Neural cell (in vitro differentiated cells): ENCODE measurements at regions not wholly inside any gene's neighbourhood (a gene's known extent, or its start where the extent isn't known, plus 50 kb on each side); places are given as distances from the start of the nearest gene placed in this dataset.

Experiments
- H2AFZ ChIP-seq: fragments of 200-600, 300-800 bp; sonication (generic), shearing (Covaris generic); 2 replicates; pipeline ENCODE4 v1.6.0; 2014; ENCODE audit warnings: low read depth, mild to moderate bottlenecking, antibody characterized with exemption, low read length, moderate library complexity
- H3F3A ChIP-seq: fragments of 200-600 bp; shearing (Covaris generic); 2 replicates; pipeline ENCODE4 v1.6.1; 2016; ENCODE audit warnings: mild to moderate bottlenecking, moderate library complexity, mixed read lengths, antibody characterized with exemption, low read length; ENCODE audit not compliant: insufficient read depth, poor library complexity, severe bottlenecking
- H3K27ac ChIP-seq: fragments of 200-600, 300-800 bp; sonication (generic), shearing (Covaris generic); 2 replicates; pipeline ENCODE4 v1.5.1; 2014; ENCODE audit warnings: mild to moderate bottlenecking, low read length, moderate library complexity
- H3K27me3 ChIP-seq: fragments of 300-800, 200-600 bp; sonication (generic), shearing (Covaris generic); 2 replicates; pipeline ENCODE4 v1.6.0; 2014; ENCODE audit warnings: mild to moderate bottlenecking, low read depth, low read length, moderate library complexity; ENCODE audit not compliant: insufficient read depth
- H3K36me3 ChIP-seq: fragments of 300-800, 200-600 bp; sonication (generic), shearing (Covaris generic); 2 replicates; pipeline ENCODE4 v1.5.1; 2014; ENCODE audit warnings: mild to moderate bottlenecking, antibody characterized with exemption, low read length, moderate library complexity; ENCODE audit not compliant: insufficient read depth
- H3K4me2 ChIP-seq: fragments of 300-800, 200-600 bp; sonication (generic), shearing (Covaris generic); 2 replicates; pipeline ENCODE4 v1.6.0; 2014; ENCODE audit warnings: mild to moderate bottlenecking, low read length
- H3K4me3 ChIP-seq: fragments of 300-800, 200-600 bp; sonication (generic), shearing (Covaris generic); 2 replicates; pipeline ENCODE4 v1.5.1; 2014; ENCODE audit warnings: mild to moderate bottlenecking, low read length, moderate library complexity
- H3K79me2 ChIP-seq: fragments of 200-600 bp; shearing (Covaris generic); replicated peaks from 2 replicates; pipeline ENCODE4 v1.6.0; 2014; ENCODE audit warnings: mild to moderate bottlenecking, low read length, moderate library complexity; ENCODE audit not compliant: insufficient read depth
- H3K9ac ChIP-seq: fragments of 300-800, 200-600 bp; sonication (generic), shearing (Covaris generic); 2 replicates; pipeline ENCODE4 v1.6.1; 2016; ENCODE audit warnings: mild to moderate bottlenecking, low read length, mixed read lengths
- H3K9me2 ChIP-seq: fragments of 200-600 bp; shearing (Covaris generic); 2 replicates; pipeline ENCODE4 v1.6.1; 2016; ENCODE audit warnings: mild to moderate bottlenecking, low read length, mixed read lengths; ENCODE audit not compliant: insufficient read depth
- H3K9me3 ChIP-seq: fragments of 200-600, 300-800 bp; sonication (generic), shearing (Covaris generic); 2 replicates; pipeline ENCODE4 v1.6.1; 2016; ENCODE audit warnings: mild to moderate bottlenecking, mixed run types, low read length, moderate library complexity, mixed read lengths
- H4K20me1 ChIP-seq: fragments of 200-600 bp; shearing (Covaris generic); 2 replicates; pipeline ENCODE4 v1.6.1; 2016; ENCODE audit warnings: mild to moderate bottlenecking, mixed run types; ENCODE audit not compliant: insufficient read depth
- EP300 ChIP-seq: fragments of 450-650 bp; conservative IDR thresholded peaks from 2 replicates; pipeline ENCODE4 v1.6.1; 2014; ENCODE audit warnings: antibody characterized with exemption, mild to moderate bottlenecking, moderate library complexity; ENCODE audit not compliant: poor library complexity, severe bottlenecking
- EZH2 ChIP-seq: fragments of 200-600, 300-800 bp; shearing (Covaris generic), sonication (generic); IDR thresholded peaks from 2 replicates; pipeline ENCODE4 v1.6.1; 2014; ENCODE audit warnings: antibody characterized with exemption, low read length, borderline replicate concordance, mild to moderate bottlenecking; ENCODE audit not compliant: insufficient read depth, poor library complexity, severe bottlenecking
- MXI1 ChIP-seq: fragments of 450-650 bp; conservative IDR thresholded peaks from 2 replicates; pipeline ENCODE4 v1.6.1; 2014; ENCODE audit warnings: antibody characterized with exemption, mild to moderate bottlenecking; ENCODE audit not compliant: poor library complexity, severe bottlenecking
- POLR2AphosphoS5 ChIP-seq: IDR thresholded peaks from 2 replicates; pipeline ENCODE4 v1.6.1; 2012
- RAD21 ChIP-seq: fragments of 450-650 bp; conservative IDR thresholded peaks from 2 replicates; pipeline ENCODE4 v1.6.1; 2014; ENCODE audit warnings: antibody characterized with exemption, mild to moderate bottlenecking, moderate library complexity
- SMC3 ChIP-seq: fragments of 450-650 bp; conservative IDR thresholded peaks from 2 replicates; pipeline ENCODE4 v1.6.1; 2014; ENCODE audit warnings: antibody characterized with exemption, mild to moderate bottlenecking, moderate library complexity; ENCODE audit not compliant: poor library complexity
- TAF1 ChIP-seq: IDR thresholded peaks from 2 replicates; pipeline ENCODE4 v1.6.1; 2012; ENCODE audit warnings: low read depth
- TF ChIP-seq, protein P1 (sequence below): IDR thresholded peaks from 2 replicates; pipeline ENCODE4 v1.6.1; 2012; ENCODE audit warnings: borderline replicate concordance
- TF ChIP-seq, protein P2 (sequence below): fragments of 450-650 bp; IDR thresholded peaks from 2 replicates; pipeline ENCODE4 v1.5.1; 2014; ENCODE audit warnings: antibody characterized with exemption, mild to moderate bottlenecking, moderate library complexity; ENCODE audit not compliant: poor library complexity, severe bottlenecking

DNA sequence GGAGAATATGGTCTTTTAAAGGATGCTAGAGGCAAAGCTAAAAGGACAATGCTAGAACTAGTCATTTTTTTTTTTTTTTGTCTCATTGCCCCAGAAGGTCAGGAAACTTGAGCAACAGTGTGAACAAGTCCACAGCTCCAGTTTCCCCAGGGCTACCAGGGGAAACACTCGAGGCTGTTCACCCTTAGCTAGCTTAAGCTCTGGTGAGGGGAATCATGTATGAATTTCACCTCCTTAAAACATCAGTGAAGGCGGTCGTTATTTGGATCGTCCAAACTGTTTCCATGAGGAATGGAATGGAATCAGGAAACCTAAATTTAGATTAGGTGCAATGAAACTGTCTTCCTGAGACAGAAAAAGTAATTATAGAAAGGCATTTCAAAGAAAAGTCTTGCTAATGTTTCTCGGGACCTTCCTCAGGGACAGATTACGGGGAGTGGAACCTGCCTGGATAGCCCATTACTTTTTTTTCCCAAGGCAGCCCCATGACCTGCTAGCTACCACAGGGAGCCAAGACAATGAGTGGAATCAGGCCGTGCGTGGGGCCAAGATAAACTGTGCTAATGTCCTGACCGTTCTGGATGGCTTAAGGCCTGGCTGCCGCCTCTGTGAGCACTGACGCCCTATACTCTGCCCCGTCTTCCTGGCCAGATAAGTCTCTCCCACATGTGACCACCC, 164.8 kb upstream of the SGK1 start:
- H3K27ac ChIP-seq = no peak overlapping the region
- no peaks in the 10 kb centered on the region for H3K36me3 ChIP-seq
- no peak overlapping the region for H3K4me3 ChIP-seq
- no peaks in the 10 kb centered on the region for H3K9me2 ChIP-seq
- H4K20me1 ChIP-seq = no peaks in the 10 kb centered on the region
- TF ChIP-seq MXI1 (no peak), TAF1 (no peak), EP300 (no peak), RAD21 (no peak), POLR2AphosphoS5 (no peak), EZH2 (no peak), SMC3 (no peak)
- TF ChIP-seq, protein P1, sequence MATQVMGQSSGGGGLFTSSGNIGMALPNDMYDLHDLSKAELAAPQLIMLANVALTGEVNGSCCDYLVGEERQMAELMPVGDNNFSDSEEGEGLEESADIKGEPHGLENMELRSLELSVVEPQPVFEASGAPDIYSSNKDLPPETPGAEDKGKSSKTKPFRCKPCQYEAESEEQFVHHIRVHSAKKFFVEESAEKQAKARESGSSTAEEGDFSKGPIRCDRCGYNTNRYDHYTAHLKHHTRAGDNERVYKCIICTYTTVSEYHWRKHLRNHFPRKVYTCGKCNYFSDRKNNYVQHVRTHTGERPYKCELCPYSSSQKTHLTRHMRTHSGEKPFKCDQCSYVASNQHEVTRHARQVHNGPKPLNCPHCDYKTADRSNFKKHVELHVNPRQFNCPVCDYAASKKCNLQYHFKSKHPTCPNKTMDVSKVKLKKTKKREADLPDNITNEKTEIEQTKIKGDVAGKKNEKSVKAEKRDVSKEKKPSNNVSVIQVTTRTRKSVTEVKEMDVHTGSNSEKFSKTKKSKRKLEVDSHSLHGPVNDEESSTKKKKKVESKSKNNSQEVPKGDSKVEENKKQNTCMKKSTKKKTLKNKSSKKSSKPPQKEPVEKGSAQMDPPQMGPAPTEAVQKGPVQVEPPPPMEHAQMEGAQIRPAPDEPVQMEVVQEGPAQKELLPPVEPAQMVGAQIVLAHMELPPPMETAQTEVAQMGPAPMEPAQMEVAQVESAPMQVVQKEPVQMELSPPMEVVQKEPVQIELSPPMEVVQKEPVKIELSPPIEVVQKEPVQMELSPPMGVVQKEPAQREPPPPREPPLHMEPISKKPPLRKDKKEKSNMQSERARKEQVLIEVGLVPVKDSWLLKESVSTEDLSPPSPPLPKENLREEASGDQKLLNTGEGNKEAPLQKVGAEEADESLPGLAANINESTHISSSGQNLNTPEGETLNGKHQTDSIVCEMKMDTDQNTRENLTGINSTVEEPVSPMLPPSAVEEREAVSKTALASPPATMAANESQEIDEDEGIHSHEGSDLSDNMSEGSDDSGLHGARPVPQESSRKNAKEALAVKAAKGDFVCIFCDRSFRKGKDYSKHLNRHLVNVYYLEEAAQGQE = no peak
- TF ChIP-seq, protein P2, sequence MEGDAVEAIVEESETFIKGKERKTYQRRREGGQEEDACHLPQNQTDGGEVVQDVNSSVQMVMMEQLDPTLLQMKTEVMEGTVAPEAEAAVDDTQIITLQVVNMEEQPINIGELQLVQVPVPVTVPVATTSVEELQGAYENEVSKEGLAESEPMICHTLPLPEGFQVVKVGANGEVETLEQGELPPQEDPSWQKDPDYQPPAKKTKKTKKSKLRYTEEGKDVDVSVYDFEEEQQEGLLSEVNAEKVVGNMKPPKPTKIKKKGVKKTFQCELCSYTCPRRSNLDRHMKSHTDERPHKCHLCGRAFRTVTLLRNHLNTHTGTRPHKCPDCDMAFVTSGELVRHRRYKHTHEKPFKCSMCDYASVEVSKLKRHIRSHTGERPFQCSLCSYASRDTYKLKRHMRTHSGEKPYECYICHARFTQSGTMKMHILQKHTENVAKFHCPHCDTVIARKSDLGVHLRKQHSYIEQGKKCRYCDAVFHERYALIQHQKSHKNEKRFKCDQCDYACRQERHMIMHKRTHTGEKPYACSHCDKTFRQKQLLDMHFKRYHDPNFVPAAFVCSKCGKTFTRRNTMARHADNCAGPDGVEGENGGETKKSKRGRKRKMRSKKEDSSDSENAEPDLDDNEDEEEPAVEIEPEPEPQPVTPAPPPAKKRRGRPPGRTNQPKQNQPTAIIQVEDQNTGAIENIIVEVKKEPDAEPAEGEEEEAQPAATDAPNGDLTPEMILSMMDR = no peak
- no peaks in the 10 kb centered on the region for H3F3A ChIP-seq
- no peak overlapping the region for H3K4me2 ChIP-seq
- H2AFZ ChIP-seq = no peak overlapping the region
- no peaks in the 10 kb centered on the region for H3K9me3 ChIP-seq
- no peaks in the 10 kb centered on the region for H3K27me3 ChIP-seq
- no peaks in the 10 kb centered on the region for H3K79me2 ChIP-seq
- no peak overlapping the region for H3K9ac ChIP-seq

DNA sequence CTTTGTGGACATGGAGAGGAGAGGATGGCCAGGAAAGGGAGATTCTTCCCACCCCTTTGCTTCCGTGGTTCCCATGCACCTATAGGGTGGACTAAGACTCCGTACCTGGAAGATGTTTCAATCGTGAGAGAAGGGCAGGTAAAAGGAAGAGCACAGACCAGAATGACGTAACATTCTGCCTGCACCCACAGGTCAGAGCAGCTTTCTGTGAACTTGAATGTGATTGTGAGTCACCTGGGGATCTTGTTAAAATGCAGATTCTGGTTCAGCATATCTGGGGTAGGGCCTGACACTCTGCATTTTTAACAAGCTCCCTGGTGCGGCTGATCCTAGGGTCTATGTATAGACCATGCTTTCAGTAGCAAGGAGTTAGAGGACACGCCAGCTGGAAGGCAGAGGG, 164.1 kb upstream of the SGK1 start:
- H3K9me3 ChIP-seq = no peaks in the 10 kb centered on the region
- H3K4me2 ChIP-seq = no peak overlapping the region
- no peaks in the 10 kb centered on the region for H3K9me2 ChIP-seq
- no peak overlapping the region for H2AFZ ChIP-seq
- no peak overlapping the region for H3K9ac ChIP-seq
- H4K20me1 ChIP-seq = no peaks in the 10 kb centered on the region
- TF ChIP-seq EP300 (no peak), TAF1 (no peak), MXI1 (no peak), SMC3 (no peak), EZH2 (no peak), POLR2AphosphoS5 (no peak), RAD21 (no peak)
- TF ChIP-seq, protein P1 = no peak
- TF ChIP-seq, protein P2 = no peak
- H3F3A ChIP-seq = no peaks in the 10 kb centered on the region
- H3K36me3 ChIP-seq = no peaks in the 10 kb centered on the region
- no peaks in the 10 kb centered on the region for H3K79me2 ChIP-seq
- H3K4me3 ChIP-seq = no peak overlapping the region
- H3K27me3 ChIP-seq = no peaks in the 10 kb centered on the region
- no peak overlapping the region for H3K27ac ChIP-seq
